Adrenal gland (tissue), 5 donors: ENCODE measurements at regions not wholly inside any gene's neighbourhood (a gene's known extent, or its start where the extent isn't known, plus 50 kb on each side); places are given as distances from the start of the nearest gene placed in this dataset.

Experiments
- CTCF ChIP-seq, 6 experiments: fragments of 450-650 bp in 4 of 6; fragments of 200-600 bp in 2 of 6; sonication (generic) in 1 of 6; IDR thresholded peaks; 1 replicate in 5 of 6; 2 replicates in 1 of 6; pipeline versions ENCODE4 v1.5.1 to v1.8.0; 2016 to 2021; ENCODE audit warnings: antibody characterized with exemption in 6 of 6, mild to moderate bottlenecking in 2 of 6, moderate library complexity in 1 of 6
- POLR2A ChIP-seq, 2 donors: fragments of 450-650 bp; IDR thresholded peaks; one replicate each; pipeline ENCODE4 v1.6.1; 2017; ENCODE audit warnings: antibody characterized with exemption in 2 of 2, mild to moderate bottlenecking in 2 of 2, moderate library complexity in 1 of 2
- donor health status: DM: no; HTN: no; CAD: no.

- TF ChIP-seq CTCF (IDR thresholded peaks at IDR 0.05) (no peak), POLR2A (IDR thresholded peaks at IDR 0.05) (no peak)
Measured at GRCh38 chr5:3701694-3702093, 106.1 kb downstream of the IRX1 start.
